A204.1 (cell line): ENCODE measurements at regions not wholly inside any gene's neighbourhood (a gene's known extent, or its start where the extent isn't known, plus 50 kb on each side); places are given as distances from the start of the nearest gene placed in this dataset.
A peak's percentile ranks its signal among the peaks of the same experiment; 100 is the strongest.
"Not testable (repeated sequence)": the region's sequence is repeated elsewhere in the genome, so short reads cannot be mapped to it uniquely, and the experiment has no call there.

Experiments
- FAIRE-seq: peaks from 2 replicates; lab custom pipeline; 2012; peaks lifted over from hg19 to GRCh38; lab: Jason Lieb, UNC

DNA sequence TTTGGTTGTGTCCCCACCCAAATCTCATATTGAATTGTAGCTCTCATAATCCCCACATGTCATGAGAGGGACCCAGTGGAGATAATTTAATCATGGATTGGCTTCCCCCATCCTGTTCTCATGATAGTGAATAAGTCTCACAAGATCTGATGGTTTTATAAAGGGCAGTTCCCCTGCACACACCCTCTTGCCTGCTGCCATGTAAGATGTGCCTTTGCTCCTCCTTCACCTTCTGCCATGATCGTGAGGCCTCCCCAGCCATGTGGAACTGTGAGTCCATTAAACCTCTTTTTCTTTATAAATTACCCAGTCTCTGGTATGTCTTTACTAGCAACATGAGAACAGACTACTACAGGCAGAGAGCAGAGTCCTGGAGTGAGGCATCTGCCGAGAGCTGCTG is 90.2 kb upstream of the SLC45A1 start:
- not testable (repeated sequence) for FAIRE-seq

DNA sequence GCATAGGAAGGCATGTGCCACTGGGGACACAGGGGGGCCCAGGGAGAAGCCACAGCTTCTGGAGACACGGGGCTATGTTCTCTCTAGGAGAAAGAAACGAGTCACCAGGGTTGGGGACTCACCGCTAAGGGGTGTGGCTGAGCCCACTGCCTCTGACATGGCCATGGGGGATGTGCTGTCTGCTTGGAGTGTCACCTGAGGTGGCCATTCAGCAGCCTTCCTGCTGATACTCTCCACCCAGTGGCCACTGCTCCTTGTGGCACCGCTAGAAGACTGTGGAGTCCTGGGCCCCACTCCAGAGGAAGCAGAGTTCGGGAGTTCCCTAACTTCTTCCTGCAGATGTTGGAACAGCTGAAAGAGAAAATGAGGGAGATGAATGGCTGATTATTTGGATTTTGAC is 91.2 kb upstream of the SLC45A1 start:
- no peak for FAIRE-seq

- not testable (repeated sequence) for FAIRE-seq
Observed at GRCh38 chr1:8226024-8226423, 91.9 kb upstream of the SLC45A1 start.

DNA sequence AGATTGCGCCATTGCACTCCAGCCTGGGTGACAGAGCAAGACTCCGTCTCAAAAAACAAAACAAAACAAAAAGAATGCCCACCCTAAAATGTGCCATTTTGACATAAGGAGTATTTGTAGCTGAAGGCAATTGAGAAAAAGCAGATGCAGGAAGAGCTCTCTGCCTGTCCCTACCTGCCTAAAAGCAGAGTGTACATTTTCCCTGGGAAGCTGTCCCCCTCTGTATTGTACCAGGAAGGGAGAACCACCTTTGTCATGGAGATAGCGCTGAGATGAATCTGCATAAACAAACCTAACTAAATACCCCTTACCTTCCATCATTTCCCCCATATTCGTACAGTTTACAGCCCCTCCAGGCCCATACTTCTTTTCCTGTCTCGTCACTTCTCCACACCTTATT is 94.4 kb upstream of the SLC45A1 start:
- FAIRE-seq: no peak

- no peak for FAIRE-seq
Observed at GRCh38 chr1:8222789-8223188, 95.1 kb upstream of the SLC45A1 start.

- FAIRE-seq: no peak
Observed at GRCh38 chr1:8219530-8219929, 98.4 kb upstream of the SLC45A1 start.

- no peak for FAIRE-seq
Observed at GRCh38 chr1:8218351-8219092, 99.4 kb upstream of the SLC45A1 start.

GRCh38 chr1:8217809-8218208 is 100.1 kb upstream of the SLC45A1 start:
- no peak for FAIRE-seq

- no peak for FAIRE-seq
Observed at GRCh38 chr1:8217011-8217711, 100.8 kb upstream of the SLC45A1 start.

- FAIRE-seq: no peak
Observed at GRCh38 chr1:8216005-8216404, 101.9 kb upstream of the SLC45A1 start.

- peak; percentile 98 for FAIRE-seq
Observed at GRCh38 chr1:8214501-8215173, 103.3 kb upstream of the SLC45A1 start.

DNA sequence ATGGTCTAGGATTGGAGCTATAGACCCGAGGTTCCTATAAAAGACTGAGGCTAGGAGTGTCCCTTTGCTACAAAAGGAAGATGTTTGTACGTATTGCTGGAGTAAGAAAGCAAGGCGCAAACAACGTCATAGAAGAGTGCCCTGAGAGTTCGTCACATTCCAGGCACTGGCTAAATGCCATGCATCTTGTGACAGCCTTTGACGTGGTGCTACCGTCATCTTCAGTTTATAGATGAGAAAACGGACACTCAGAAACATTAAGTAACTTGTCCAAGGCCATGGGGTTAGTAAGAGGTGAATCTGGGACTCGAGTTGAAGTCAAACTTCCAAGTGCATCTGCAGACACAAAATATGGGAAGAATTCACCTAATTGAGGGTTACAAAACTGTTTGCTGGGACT is 104.2 kb upstream of the SLC45A1 start:
- FAIRE-seq: peak; percentile 83

GRCh38 chr1:8213136-8213535 is 104.8 kb upstream of the SLC45A1 start:
- no peak for FAIRE-seq

- no peak for FAIRE-seq
Observed at GRCh38 chr1:8212580-8213031, 105.3 kb upstream of the SLC45A1 start.

DNA sequence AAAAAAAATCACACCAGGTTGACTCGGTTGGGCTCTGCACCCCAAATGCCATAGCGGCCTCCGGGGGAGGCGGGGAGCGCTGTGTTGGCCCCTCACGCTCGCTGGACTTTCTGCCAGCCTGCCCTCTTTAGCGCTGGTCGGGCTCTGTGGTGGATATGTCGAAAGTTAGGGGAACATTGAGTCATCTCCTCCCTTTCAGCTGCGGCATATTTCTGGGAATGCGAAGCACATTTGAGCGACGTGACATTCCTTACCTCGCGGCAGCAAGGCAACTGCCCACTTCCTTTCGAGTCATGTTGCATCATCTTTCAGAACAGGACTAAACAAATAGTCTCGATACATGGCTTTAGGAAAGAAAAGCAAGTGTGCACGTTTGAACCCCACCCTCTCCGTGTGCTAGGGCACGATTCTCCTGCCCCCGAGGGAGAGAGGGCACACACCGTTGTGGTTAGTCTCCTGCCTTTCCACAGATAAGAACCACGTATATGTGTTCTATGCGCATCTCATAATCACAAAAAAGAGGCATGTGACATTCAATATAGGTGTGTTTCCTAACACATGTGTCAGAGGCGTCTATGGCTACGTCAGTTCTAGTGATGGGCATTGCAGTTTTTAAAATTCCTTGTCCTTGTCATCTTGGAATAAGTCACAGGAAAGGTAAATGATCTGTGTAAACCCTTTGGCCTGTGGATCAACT is 105.9 kb upstream of the SLC45A1 start:
- FAIRE-seq: peak; percentile 97

GRCh38 chr1:8211251-8211882 is 106.5 kb upstream of the SLC45A1 start:
- FAIRE-seq: no peak

DNA sequence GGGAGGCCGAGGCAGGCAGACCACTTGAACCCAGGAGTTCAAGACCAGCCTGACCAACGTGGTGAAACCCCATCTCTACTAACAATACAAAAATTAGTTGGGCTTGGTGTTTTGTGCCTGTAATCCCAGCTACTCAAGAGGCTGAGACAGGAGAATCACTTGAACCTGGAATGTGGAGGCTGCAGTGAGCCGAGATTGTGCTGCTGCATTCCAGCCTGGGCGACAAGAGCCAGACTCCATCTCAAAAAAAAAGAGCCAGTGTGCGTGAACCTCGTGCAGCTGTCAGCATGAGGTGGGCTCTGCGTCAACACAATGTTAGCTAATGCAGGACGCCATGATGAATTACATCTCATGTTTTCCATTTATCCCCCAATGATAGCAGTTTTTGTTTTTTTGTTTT is 110.7 kb upstream of the SLC45A1 start:
- no peak for FAIRE-seq

GRCh38 chr1:8206391-8206790 is 111.5 kb upstream of the SLC45A1 start:
- FAIRE-seq: peak; percentile 96

DNA sequence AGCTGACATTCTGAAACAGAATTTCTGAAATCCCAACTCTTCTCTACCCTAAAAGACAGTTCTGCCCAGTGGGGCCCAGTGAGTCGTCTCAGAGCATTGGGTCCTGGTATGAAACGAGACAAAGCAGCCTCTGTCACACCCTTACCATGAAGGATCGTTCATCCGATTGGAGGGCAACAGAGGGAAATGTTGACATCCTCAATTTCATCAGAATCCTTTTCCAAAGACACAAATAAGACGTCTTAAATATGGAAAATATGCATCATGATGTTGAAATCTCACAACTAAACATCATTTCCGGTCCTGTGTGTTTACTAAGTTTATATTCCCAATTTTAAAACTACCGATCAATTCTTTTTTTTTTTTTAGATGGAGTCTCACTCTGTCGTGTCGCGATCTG is 112.1 kb upstream of the SLC45A1 start:
- peak; percentile 43 for FAIRE-seq

DNA sequence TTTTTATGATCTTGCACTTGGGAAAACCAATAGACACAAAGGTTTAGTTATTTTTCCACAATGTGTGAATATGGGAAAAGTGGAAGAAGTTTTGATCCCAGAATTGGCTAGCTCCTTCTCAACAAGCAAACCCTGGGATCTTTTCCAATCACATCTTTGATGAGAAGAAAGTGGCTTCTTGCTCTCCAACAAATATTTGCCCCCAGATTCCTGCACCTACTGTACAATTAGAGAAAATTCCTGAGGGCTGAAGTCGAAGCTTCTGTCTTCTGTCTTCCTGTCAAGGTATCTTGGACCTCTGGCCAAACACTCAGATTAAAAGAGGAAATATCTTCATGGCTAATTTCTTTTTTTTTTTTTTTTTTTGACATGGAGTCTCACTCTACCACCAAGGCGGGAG is 113.1 kb upstream of the SLC45A1 start:
- FAIRE-seq: no peak

- FAIRE-seq: no peak
Observed at GRCh38 chr1:8203551-8203950, 114.4 kb upstream of the SLC45A1 start.

DNA sequence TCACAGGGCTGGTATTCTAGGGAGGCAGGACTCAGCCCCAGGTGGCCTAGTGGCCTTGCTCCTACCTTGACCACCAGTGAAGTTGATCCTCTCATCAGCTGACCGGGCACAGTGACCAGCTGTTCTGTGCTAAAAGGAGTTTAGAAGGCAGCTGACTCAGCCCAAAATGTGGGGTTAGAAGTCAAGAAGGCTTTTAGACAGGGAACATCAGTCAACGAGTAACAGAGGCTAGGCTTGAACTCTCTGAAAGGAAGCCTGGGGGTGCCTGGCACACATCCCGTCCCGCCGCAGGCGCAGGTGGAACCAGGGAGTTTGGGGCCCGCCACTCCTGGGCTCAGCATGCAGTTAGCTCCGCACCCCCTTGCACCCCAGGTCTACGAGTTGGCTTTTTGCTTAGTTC is 114.9 kb upstream of the SLC45A1 start:
- FAIRE-seq: no peak
